HepG2 (cell line): ENCODE measurements at regions not wholly inside any gene's neighbourhood (a gene's known extent, or its start where the extent isn't known, plus 50 kb on each side); places are given as distances from the start of the nearest gene placed in this dataset.

Experiments used
- ATAC-seq: fragments of 200-7000 bp; cut with Tn5 transposase; 3 replicates; pipeline ENCODE4 v1.9.1; 2020; ENCODE audit warnings: mild to moderate bottlenecking, moderate library complexity
- BruUV-seq: library from RNA; stranded (reverse); fragments of 400-500 nt; replicated peaks from 2 replicates; lab custom pipeline; 2021; lab: Mats Ljungman, UMichigan
- CTCF ChIA-PET: fragments of 300-600 bp; formaldehyde crosslinking; extraction: SDS; loops from one replicate; lab custom pipeline; 2021; ENCODE audit warnings: low total read pairs, inconsistent platforms, low intra/inter-chr PET ratio; lab: Yijun Ruan, JAX
- POLR2A ChIA-PET: fragments of 350-600 bp; sonication (Branson Sonifier 250); formaldehyde crosslinking; loops from one replicate; lab custom pipeline; 2020; ENCODE audit warnings: antibody characterized with exemption, inconsistent platforms; lab: Yijun Ruan, JAX
- DNase-seq: peaks from one replicate; pipeline ENCODE4 v3.0.0-alpha.2; 2015; ENCODE audit warnings: low spot score
- FAIRE-seq: peaks from 3 replicates; lab custom pipeline; 2011; peaks lifted over from hg19 to GRCh38; lab: Jason Lieb, UNC
- H2AFZ ChIP-seq: one replicate; pipeline ENCODE4 v1.6.1; 2011; ENCODE audit warnings: low read length, inconsistent platforms
- H3K27ac ChIP-seq: fragments of 300-600 bp; 3 replicates; pipeline ENCODE4 v1.8.0; 2011; ENCODE audit warnings: mixed run types, mild to moderate bottlenecking, mixed read lengths, low read length, inconsistent platforms; ENCODE audit not compliant: insufficient read depth; ENCODE audit errors: extremely low read length
- H3K27me3 ChIP-seq, 2 experiments: fragments of 200-600 bp in 1 of 2; 2 replicates in 1 of 2; 3 replicates in 1 of 2; pipeline versions ENCODE4 v1.6.0 to v1.8.0; 2011; ENCODE audit warnings: low read length in 2 of 2, mild to moderate bottlenecking in 2 of 2, moderate library complexity in 2 of 2, inconsistent platforms in 1 of 2; ENCODE audit not compliant: insufficient read depth in 2 of 2, control insufficient read depth in 1 of 2
- H3K36me3 ChIP-seq, 2 experiments: fragments of 200-600 bp in 1 of 2; replicated peaks in 1 of 2; 2 replicates in 1 of 2; 3 replicates in 1 of 2; pipeline versions ENCODE4 v1.5.1 to v1.8.0; 2011; ENCODE audit warnings: low read length in 2 of 2, inconsistent platforms in 1 of 2; ENCODE audit not compliant: insufficient read depth in 2 of 2, control insufficient read depth in 1 of 2
- H3K4me1 ChIP-seq: 2 replicates; pipeline ENCODE4 v1.5.1; 2012; ENCODE audit warnings: low read length, inconsistent platforms; ENCODE audit not compliant: insufficient read depth
- H3K4me2 ChIP-seq: 2 replicates; pipeline ENCODE4 v1.6.0; 2011; ENCODE audit warnings: low read depth, low read length, inconsistent platforms
- H3K4me3 ChIP-seq, 3 experiments: fragments of 200-600 bp in 1 of 3; sonication (generic), shearing (Covaris generic) in 1 of 3; replicated peaks in 1 of 3; 2 replicates each; pipeline ENCODE4 v1.5.1; 2011 to 2016; ENCODE audit warnings: low read length in 3 of 3, inconsistent platforms in 2 of 3, low read depth in 2 of 3, mild to moderate bottlenecking in 2 of 3, control low read depth in 1 of 3, mixed read lengths in 1 of 3; ENCODE audit not compliant: insufficient read depth in 1 of 3
- H3K79me2 ChIP-seq: one replicate; pipeline ENCODE4 v1.6.1; 2011; ENCODE audit warnings: low read length, inconsistent platforms; ENCODE audit not compliant: insufficient read depth
- H3K9ac ChIP-seq: 2 replicates; pipeline ENCODE4 v1.6.0; 2011; ENCODE audit warnings: mild to moderate bottlenecking, low read depth, low read length, inconsistent platforms; ENCODE audit not compliant: insufficient read depth
- H3K9me3 ChIP-seq: 2 replicates; pipeline ENCODE4 v1.5.1; 2012; ENCODE audit warnings: mild to moderate bottlenecking, low read length
- H4K20me1 ChIP-seq: 2 replicates; pipeline ENCODE4 v1.6.0; 2011; ENCODE audit warnings: inconsistent platforms, mild to moderate bottlenecking, low read length, moderate library complexity; ENCODE audit not compliant: insufficient read depth
- CBFB ChIP-seq: sonication (generic); formaldehyde crosslinking; IDR thresholded peaks from 2 replicates; pipeline ENCODE4 v1.4.0; 2020; ENCODE audit warnings: missing genetic modification reagents
- CHCHD3 ChIP-seq: sonication (generic); formaldehyde crosslinking; IDR thresholded peaks from 2 replicates; pipeline ENCODE4 v1.8.0; 2022; ENCODE audit warnings: mild to moderate bottlenecking, missing genetic modification reagents, moderate library complexity
- EED ChIP-seq: sonication (generic); formaldehyde crosslinking; IDR thresholded peaks from 2 replicates; pipeline ENCODE4 v1.5.0; 2020; ENCODE audit warnings: mild to moderate bottlenecking, missing genetic modification reagents
- FOXK1 ChIP-seq: sonication (generic); formaldehyde crosslinking; IDR thresholded peaks from 2 replicates; pipeline ENCODE4 v1.4.0; 2020; ENCODE audit warnings: low read depth, missing genetic modification reagents, borderline replicate concordance
- HHEX ChIP-seq: IDR thresholded peaks from 2 replicates; pipeline ENCODE4 v1.6.1; 2016; ENCODE audit warnings: control low read depth
- MBNL3 ChIP-seq: fragments of 250-450 bp; sonication (Bioruptor Pico); conservative IDR thresholded peaks from 2 replicates; pipeline ENCODE4 v1.8.0; 2022; ENCODE audit warnings: mild to moderate bottlenecking, inconsistent platforms
- SIN3B ChIP-seq: fragments of 150-350 bp; IDR thresholded peaks from 2 replicates; pipeline ENCODE4 v1.6.1; 2014; ENCODE audit warnings: low read length
- SNRNP70 ChIP-seq: fragments of 200-400 bp; formaldehyde crosslinking; IDR thresholded peaks from 2 replicates; pipeline ENCODE4 v1.6.1; 2017; ENCODE audit warnings: mild to moderate bottlenecking, low read depth, low read length, moderate library complexity
- TBX2 ChIP-seq: sonication (generic); formaldehyde crosslinking; IDR thresholded peaks from 2 replicates; pipeline ENCODE4 v1.5.0; 2020; ENCODE audit warnings: missing genetic modification reagents, mild to moderate bottlenecking, borderline replicate concordance
- ZIK1 ChIP-seq: sonication (generic); formaldehyde crosslinking; IDR thresholded peaks from 2 replicates; pipeline ENCODE4 v1.5.0; 2020; ENCODE audit warnings: mild to moderate bottlenecking, low read depth, missing genetic modification reagents, borderline replicate concordance
- ZNF124 ChIP-seq: sonication (generic); formaldehyde crosslinking; IDR thresholded peaks from 2 replicates; pipeline ENCODE4 v1.4.0; 2020; ENCODE audit warnings: missing genetic modification reagents
- ZNF354B ChIP-seq: sonication (generic); formaldehyde crosslinking; IDR thresholded peaks from 2 replicates; pipeline ENCODE4 v1.8.0; 2022; ENCODE audit warnings: mild to moderate bottlenecking, missing genetic modification reagents
- ZNF567 ChIP-seq: sonication (generic); formaldehyde crosslinking; IDR thresholded peaks from 2 replicates; pipeline ENCODE4 v1.8.1; 2023; ENCODE audit warnings: mild to moderate bottlenecking, missing genetic modification reagents, borderline replicate concordance
- ZNF652 ChIP-seq: IDR thresholded peaks from 2 replicates; pipeline ENCODE4 v1.6.1; 2016; ENCODE audit warnings: low read depth, borderline replicate concordance
- ZNF674 ChIP-seq: sonication (generic); formaldehyde crosslinking; IDR thresholded peaks from 2 replicates; pipeline ENCODE4 v1.5.0; 2020; ENCODE audit warnings: low read depth, mild to moderate bottlenecking, missing genetic modification reagents
- WGBS: methylation state at CpG from one replicate; pipeline ENCODE4 v1.1.6; 2017; ENCODE audit warnings: low lambda C conversion rate; 5-methylcytosine and 5-hydroxymethylcytosine counted together
- in situ Hi-C: cut with HindIII; loops from 2 replicates; pipeline ENCODE4 v1.10.0; 2017; ENCODE audit warnings: low pct_unique_long_range_greater_than_20kb; ENCODE audit not compliant: extremely low pct_ligation_motif_present
- intact Hi-C: fragments of 100-400 bp; cut with micrococcal nuclease; formaldehyde crosslinking; loops from one replicate; pipeline ENCODE4 v1.10.0; 2022; ENCODE audit not compliant: unreplicated experiment
- TF ChIP-seq, protein P1 (sequence below): sonication (generic); formaldehyde crosslinking; IDR thresholded peaks from 2 replicates; pipeline ENCODE4 v1.5.1; 2020; ENCODE audit warnings: mild to moderate bottlenecking, missing genetic modification reagents, moderate library complexity
- TF ChIP-seq, protein P2 (sequence below): sonication (generic); formaldehyde crosslinking; IDR thresholded peaks from 2 replicates; pipeline ENCODE4 v1.9.0; 2022; ENCODE audit warnings: missing genetic modification reagents, mild to moderate bottlenecking, borderline replicate concordance
- TF ChIP-seq, protein P3 (sequence below): sonication (generic); formaldehyde crosslinking; IDR thresholded peaks from 2 replicates; pipeline ENCODE4 v1.4.0; 2020; ENCODE audit warnings: mild to moderate bottlenecking, missing genetic modification reagents, borderline replicate concordance
- TF ChIP-seq, protein P4 (sequence below): IDR thresholded peaks from 2 replicates; pipeline ENCODE4 v1.6.1; 2012; ENCODE audit warnings: inconsistent platforms

DNA sequence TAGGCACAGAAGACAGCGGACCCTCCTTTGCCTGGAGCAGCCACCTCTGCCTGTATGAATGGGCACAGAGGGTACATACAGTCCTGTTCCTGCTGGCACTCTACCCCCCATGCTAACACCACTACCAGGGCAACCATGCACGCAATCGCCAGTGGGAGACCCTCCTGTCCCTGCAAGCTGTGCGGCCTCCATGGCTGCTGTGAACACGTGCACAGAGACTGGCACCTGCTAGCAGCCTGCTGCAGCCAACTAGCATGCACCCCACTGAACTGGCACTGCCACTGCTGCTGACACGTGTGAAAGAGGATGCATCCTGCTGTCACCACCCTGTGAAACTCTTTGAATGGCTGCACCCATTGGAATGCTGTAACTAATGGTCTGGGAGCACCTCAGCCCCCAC is 885.2 kb upstream of the ARRDC3 start (continued):
- TF ChIP-seq ZNF674 (no peak), ZIK1 (CRISPR knock-in tag) (no peak), HHEX (CRISPR knock-in tag) (no peak), ZNF567 (CRISPR knock-in tag) (no peak), ZNF652 (no peak), CBFB (CRISPR knock-in tag) (no peak), FOXK1 (CRISPR knock-in tag) (no peak), MBNL3 (CRISPR knock-in tag) (no peak), SNRNP70 (no peak)
- TF ChIP-seq, protein P1, sequence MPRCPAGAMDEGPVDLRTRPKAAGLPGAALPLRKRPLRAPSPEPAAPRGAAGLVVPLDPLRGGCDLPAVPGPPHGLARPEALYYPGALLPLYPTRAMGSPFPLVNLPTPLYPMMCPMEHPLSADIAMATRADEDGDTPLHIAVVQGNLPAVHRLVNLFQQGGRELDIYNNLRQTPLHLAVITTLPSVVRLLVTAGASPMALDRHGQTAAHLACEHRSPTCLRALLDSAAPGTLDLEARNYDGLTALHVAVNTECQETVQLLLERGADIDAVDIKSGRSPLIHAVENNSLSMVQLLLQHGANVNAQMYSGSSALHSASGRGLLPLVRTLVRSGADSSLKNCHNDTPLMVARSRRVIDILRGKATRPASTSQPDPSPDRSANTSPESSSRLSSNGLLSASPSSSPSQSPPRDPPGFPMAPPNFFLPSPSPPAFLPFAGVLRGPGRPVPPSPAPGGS (CRISPR knock-in tag) = no peak
- TF ChIP-seq, protein P2, sequence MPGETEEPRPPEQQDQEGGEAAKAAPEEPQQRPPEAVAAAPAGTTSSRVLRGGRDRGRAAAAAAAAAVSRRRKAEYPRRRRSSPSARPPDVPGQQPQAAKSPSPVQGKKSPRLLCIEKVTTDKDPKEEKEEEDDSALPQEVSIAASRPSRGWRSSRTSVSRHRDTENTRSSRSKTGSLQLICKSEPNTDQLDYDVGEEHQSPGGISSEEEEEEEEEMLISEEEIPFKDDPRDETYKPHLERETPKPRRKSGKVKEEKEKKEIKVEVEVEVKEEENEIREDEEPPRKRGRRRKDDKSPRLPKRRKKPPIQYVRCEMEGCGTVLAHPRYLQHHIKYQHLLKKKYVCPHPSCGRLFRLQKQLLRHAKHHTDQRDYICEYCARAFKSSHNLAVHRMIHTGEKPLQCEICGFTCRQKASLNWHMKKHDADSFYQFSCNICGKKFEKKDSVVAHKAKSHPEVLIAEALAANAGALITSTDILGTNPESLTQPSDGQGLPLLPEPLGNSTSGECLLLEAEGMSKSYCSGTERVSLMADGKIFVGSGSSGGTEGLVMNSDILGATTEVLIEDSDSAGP = no peak

DNA sequence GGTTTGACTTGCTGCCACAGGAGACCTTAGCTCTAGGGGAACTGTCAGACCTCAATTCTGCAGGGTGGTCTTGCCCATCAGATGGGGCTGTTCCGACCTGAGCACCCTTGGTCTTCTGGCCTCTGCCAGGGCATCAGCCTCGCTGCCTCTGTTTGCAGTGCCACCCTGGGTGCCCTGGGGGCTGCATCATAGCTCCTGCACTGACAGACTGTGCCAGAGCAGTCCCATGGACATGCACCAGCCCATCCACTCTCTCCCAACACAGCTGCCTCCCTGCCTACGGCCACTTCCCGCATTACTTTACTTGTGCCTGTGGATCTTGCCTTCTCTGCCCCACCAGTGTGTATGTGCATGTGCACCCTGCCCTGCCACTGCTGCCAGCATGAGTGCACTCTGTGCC is 884.7 kb upstream of the ARRDC3 start:
- H3K4me2 ChIP-seq = no peak overlapping the region
- BruUV-seq = no TSS peak
- no peak for FAIRE-seq
- H3K27ac ChIP-seq = no peak overlapping the region
- no peak for ATAC-seq
- no peaks in the 10 kb centered on the region for H4K20me1 ChIP-seq
- no peaks in the 10 kb centered on the region for H3K36me3 ChIP-seq
- no peak overlapping the region for H2AFZ ChIP-seq
- no peaks in the 10 kb centered on the region for H3K79me2 ChIP-seq
- H3K9ac ChIP-seq = no peak overlapping the region
- H3K27me3 ChIP-seq = no peaks in the 10 kb centered on the region
- in situ Hi-C loops = no loop called here
- no peak overlapping the region for H3K4me3 ChIP-seq
- H3K9me3 ChIP-seq = no peaks in the 10 kb centered on the region; the same call in 1 of the 2 replicates
- POLR2A ChIA-PET = no interaction called here
- intact Hi-C loops = no loop called here
- 87% methylated on average over 3 of the region's 4 CpGs for WGBS
- DNase-seq = no peak
- CTCF ChIA-PET = no interaction called here
- H3K4me1 ChIP-seq = no peaks in the 10 kb centered on the region
- TF ChIP-seq CHCHD3 (CRISPR knock-in tag) = no peak
- TF ChIP-seq ZNF124 (CRISPR knock-in tag) = no peak
- no peak for TF ChIP-seq SIN3B
- no peak for TF ChIP-seq ZNF354B
- TF ChIP-seq, protein P3, sequence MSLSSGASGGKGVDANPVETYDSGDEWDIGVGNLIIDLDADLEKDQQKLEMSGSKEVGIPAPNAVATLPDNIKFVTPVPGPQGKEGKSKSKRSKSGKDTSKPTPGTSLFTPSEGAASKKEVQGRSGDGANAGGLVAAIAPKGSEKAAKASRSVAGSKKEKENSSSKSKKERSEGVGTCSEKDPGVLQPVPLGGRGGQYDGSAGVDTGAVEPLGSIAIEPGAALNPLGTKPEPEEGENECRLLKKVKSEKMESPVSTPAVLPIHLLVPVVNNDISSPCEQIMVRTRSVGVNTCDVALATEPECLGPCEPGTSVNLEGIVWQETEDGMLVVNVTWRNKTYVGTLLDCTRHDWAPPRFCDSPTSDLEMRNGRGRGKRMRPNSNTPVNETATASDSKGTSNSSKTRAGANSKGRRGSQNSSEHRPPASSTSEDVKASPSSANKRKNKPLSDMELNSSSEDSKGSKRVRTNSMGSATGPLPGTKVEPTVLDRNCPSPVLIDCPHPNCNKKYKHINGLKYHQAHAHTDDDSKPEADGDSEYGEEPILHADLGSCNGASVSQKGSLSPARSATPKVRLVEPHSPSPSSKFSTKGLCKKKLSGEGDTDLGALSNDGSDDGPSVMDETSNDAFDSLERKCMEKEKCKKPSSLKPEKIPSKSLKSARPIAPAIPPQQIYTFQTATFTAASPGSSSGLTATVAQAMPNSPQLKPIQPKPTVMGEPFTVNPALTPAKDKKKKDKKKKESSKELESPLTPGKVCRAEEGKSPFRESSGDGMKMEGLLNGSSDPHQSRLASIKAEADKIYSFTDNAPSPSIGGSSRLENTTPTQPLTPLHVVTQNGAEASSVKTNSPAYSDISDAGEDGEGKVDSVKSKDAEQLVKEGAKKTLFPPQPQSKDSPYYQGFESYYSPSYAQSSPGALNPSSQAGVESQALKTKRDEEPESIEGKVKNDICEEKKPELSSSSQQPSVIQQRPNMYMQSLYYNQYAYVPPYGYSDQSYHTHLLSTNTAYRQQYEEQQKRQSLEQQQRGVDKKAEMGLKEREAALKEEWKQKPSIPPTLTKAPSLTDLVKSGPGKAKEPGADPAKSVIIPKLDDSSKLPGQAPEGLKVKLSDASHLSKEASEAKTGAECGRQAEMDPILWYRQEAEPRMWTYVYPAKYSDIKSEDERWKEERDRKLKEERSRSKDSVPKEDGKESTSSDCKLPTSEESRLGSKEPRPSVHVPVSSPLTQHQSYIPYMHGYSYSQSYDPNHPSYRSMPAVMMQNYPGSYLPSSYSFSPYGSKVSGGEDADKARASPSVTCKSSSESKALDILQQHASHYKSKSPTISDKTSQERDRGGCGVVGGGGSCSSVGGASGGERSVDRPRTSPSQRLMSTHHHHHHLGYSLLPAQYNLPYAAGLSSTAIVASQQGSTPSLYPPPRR (CRISPR knock-in tag) = no peak
- TF ChIP-seq, protein P4, sequence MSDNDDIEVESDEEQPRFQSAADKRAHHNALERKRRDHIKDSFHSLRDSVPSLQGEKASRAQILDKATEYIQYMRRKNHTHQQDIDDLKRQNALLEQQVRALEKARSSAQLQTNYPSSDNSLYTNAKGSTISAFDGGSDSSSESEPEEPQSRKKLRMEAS = no peak
- TF ChIP-seq EED (CRISPR knock-in tag) = no peak
- no peak for TF ChIP-seq TBX2
